Neutrophil (primary cell): ENCODE measurements at regions not wholly inside any gene's neighbourhood (a gene's known extent, or its start where the extent isn't known, plus 50 kb on each side); places are given as distances from the start of the nearest gene placed in this dataset.

Source experiments
- H3K27ac ChIP-seq: fragments of 200-600 bp; sonication (generic); 2 replicates; pipeline ENCODE4 v1.5.1; 2016; ENCODE audit warnings: mild to moderate bottlenecking, moderate library complexity
- H3K27me3 ChIP-seq: fragments of 200-600 bp; sonication (generic); 2 replicates; pipeline ENCODE4 v1.6.0; 2016; ENCODE audit warnings: mild to moderate bottlenecking
- H3K36me3 ChIP-seq: fragments of 200-600 bp; sonication (generic); 2 replicates; pipeline ENCODE4 v1.5.1; 2017
- H3K4me1 ChIP-seq, 2 experiments: fragments of 200-600 bp in 1 of 2; sonication (generic) in 1 of 2; 1 replicate in 1 of 2; 2 replicates in 1 of 2; pipeline versions ENCODE4 v1.5.1 to v1.6.1; 2013 to 2016; ENCODE audit warnings: low read depth in 1 of 2, low read length in 1 of 2, mild to moderate bottlenecking in 1 of 2, moderate library complexity in 1 of 2; ENCODE audit not compliant: control insufficient read depth in 1 of 2, insufficient read depth in 1 of 2
- H3K4me3 ChIP-seq, 2 experiments: fragments of 200-600 bp in 1 of 2; sonication (generic) in 1 of 2; 1 replicate in 1 of 2; 2 replicates in 1 of 2; pipeline ENCODE4 v1.5.1; 2013 to 2016; ENCODE audit warnings: low read depth in 1 of 2, low read length in 1 of 2, mild to moderate bottlenecking in 1 of 2, moderate library complexity in 1 of 2
- H3K9me3 ChIP-seq: fragments of 200-600 bp; sonication (generic); 2 replicates; pipeline ENCODE4 v1.5.1; 2016
- CTCF ChIP-seq: fragments of 200-600 bp; sonication (generic); IDR thresholded peaks from 2 replicates; pipeline ENCODE4 v1.5.1; 2016; ENCODE audit warnings: antibody characterized with exemption

- Histone ChIP-seq H3K27ac (no peak overlapping the region), H3K4me3 (no peak overlapping the region), H3K4me1 (peaks cover 4 to 12% of the 10 kb centered on the region in 2 experiments), H3K36me3 (no peaks in the 10 kb centered on the region), H3K27me3 (peaks cover 42% of the 10 kb centered on the region), H3K9me3 (no peaks in the 10 kb centered on the region)
- no peak for TF ChIP-seq CTCF
Observed at GRCh38 chr15:69591905-69592508, 139.4 kb downstream of the RPLP1 start.

- peaks cover 42% of the 10 kb centered on the region for H3K27me3 ChIP-seq
- peaks cover 4 to 12% of the 10 kb centered on the region in 2 experiments for H3K4me1 ChIP-seq
- no peaks in the 10 kb centered on the region for H3K9me3 ChIP-seq
- no peak for TF ChIP-seq CTCF
- H3K4me3 ChIP-seq, result no peak overlapping the region
- H3K27ac ChIP-seq, result no peak overlapping the region
- H3K36me3 ChIP-seq, result no peaks in the 10 kb centered on the region
Observed at GRCh38 chr15:69592954-69593353, 140.3 kb downstream of the RPLP1 start.

- Histone ChIP-seq H3K4me1 (peaks cover 0 to 12% of the 10 kb centered on the region in 2 experiments), H3K27ac (no peak overlapping the region), H3K4me3 (no peak overlapping the region), H3K9me3 (no peaks in the 10 kb centered on the region), H3K27me3 (peaks cover 41% of the 10 kb centered on the region), H3K36me3 (no peaks in the 10 kb centered on the region)
- TF ChIP-seq CTCF, result no peak
Observed at GRCh38 chr15:69593488-69593887, 140.9 kb downstream of the RPLP1 start.

- TF ChIP-seq CTCF, result no peak
- Histone ChIP-seq H3K4me3 (no peak overlapping the region), H3K36me3 (no peaks in the 10 kb centered on the region), H3K27me3 (peaks cover 45% of the 10 kb centered on the region), H3K9me3 (no peaks in the 10 kb centered on the region), H3K27ac (no peak overlapping the region), H3K4me1 (peaks cover 0 to 12% of the 10 kb centered on the region in 2 experiments)
Observed at GRCh38 chr15:69593981-69594966, 141.7 kb downstream of the RPLP1 start.

GRCh38 chr15:69595009-69595791 lies 142.6 kb downstream of the RPLP1 start:
- Histone ChIP-seq H3K27ac (no peak overlapping the region), H3K9me3 (no peaks in the 10 kb centered on the region)
- TF ChIP-seq CTCF, result no peak

More at GRCh38 chr15:69595009-69595791, 142.6 kb downstream of the RPLP1 start:
- Histone ChIP-seq H3K27me3 (peaks cover 54% of the 10 kb centered on the region), H3K4me1 (peaks cover 0 to 12% of the 10 kb centered on the region in 2 experiments), H3K4me3 (no peak overlapping the region), H3K36me3 (no peaks in the 10 kb centered on the region)
